H9 (cell line): ENCODE measurements at regions not wholly inside any gene's neighbourhood (a gene's known extent, or its start where the extent isn't known, plus 50 kb on each side); places are given as distances from the start of the nearest gene placed in this dataset.

Experiments used
- DNase-seq: peaks from one replicate; pipeline ENCODE4 v3.0.0-alpha.2; 2017
- H2AFZ ChIP-seq: one replicate; pipeline ENCODE4 v1.6.1; 2013; ENCODE audit warnings: mild to moderate bottlenecking, low read length, control low read depth, moderate library complexity
- H2AK5ac ChIP-seq: 2 replicates; pipeline ENCODE4 v1.6.1; 2013; ENCODE audit warnings: low read length, control low read depth, mixed read lengths; ENCODE audit not compliant: insufficient read length
- H2BK120ac ChIP-seq: one replicate; pipeline ENCODE4 v1.6.1; 2013; ENCODE audit warnings: low read depth, mild to moderate bottlenecking, low read length, control low read depth, inconsistent platforms; ENCODE audit not compliant: poor library complexity, severe bottlenecking
- H2BK12ac ChIP-seq: 2 replicates; pipeline ENCODE4 v1.6.1; 2013; ENCODE audit warnings: low read length, control low read depth, mixed read lengths, low read depth; ENCODE audit not compliant: insufficient read length
- H2BK15ac ChIP-seq: 2 replicates; pipeline ENCODE4 v1.6.1; 2013; ENCODE audit warnings: low read depth, low read length, control low read depth
- H2BK20ac ChIP-seq: one replicate; pipeline ENCODE4 v1.6.1; 2013; ENCODE audit warnings: low read depth, mild to moderate bottlenecking, low read length, control low read depth, inconsistent platforms; ENCODE audit not compliant: poor library complexity, severe bottlenecking
- H2BK5ac ChIP-seq: 2 replicates; pipeline ENCODE4 v1.6.1; 2013; ENCODE audit warnings: low read length, control low read depth, mixed read lengths; ENCODE audit not compliant: insufficient read length
- H3K14ac ChIP-seq: 2 replicates; pipeline ENCODE4 v1.6.1; 2013; ENCODE audit warnings: low read length, control low read depth; ENCODE audit not compliant: insufficient read depth
- H3K18ac ChIP-seq: 2 replicates; pipeline ENCODE4 v1.6.1; 2013; ENCODE audit warnings: low read depth, mild to moderate bottlenecking, mixed read lengths, low read length, control low read depth; ENCODE audit not compliant: insufficient read length
- H3K23ac ChIP-seq: 2 replicates; pipeline ENCODE4 v1.6.1; 2013; ENCODE audit warnings: low read length, control low read depth, mixed read lengths, low read depth; ENCODE audit not compliant: insufficient read length
- H3K23me2 ChIP-seq: 2 replicates; pipeline ENCODE4 v1.6.1; 2013; ENCODE audit warnings: low read depth, mild to moderate bottlenecking, mixed read lengths, low read length, control low read depth; ENCODE audit not compliant: insufficient read length, poor library complexity, severe bottlenecking
- H3K27ac ChIP-seq: 2 replicates; pipeline ENCODE4 v1.5.1; 2013; ENCODE audit warnings: low read length, control low read depth, mixed read lengths, low read depth; ENCODE audit not compliant: insufficient read length
- H3K27me3 ChIP-seq: 2 replicates; pipeline ENCODE4 v1.6.1; 2013; ENCODE audit warnings: low read length, control low read depth, inconsistent platforms; ENCODE audit not compliant: insufficient read depth
- H3K4ac ChIP-seq: 2 replicates; pipeline ENCODE4 v1.6.1; 2013; ENCODE audit warnings: low read depth, mild to moderate bottlenecking, control low read depth, inconsistent platforms, low read length, moderate library complexity
- H3K4me1 ChIP-seq: 2 replicates; pipeline ENCODE4 v1.6.1; 2013; ENCODE audit warnings: low read length, control low read depth, inconsistent platforms; ENCODE audit not compliant: insufficient read depth
- H3K4me2 ChIP-seq: 2 replicates; pipeline ENCODE4 v1.6.1; 2013; ENCODE audit warnings: low read length, control low read depth, mixed read lengths; ENCODE audit not compliant: insufficient read length, insufficient read depth
- H3K56ac ChIP-seq: 2 replicates; pipeline ENCODE4 v1.6.1; 2013; ENCODE audit warnings: low read depth, mild to moderate bottlenecking, mixed read lengths, low read length, control low read depth; ENCODE audit not compliant: insufficient read length
- H3K79me1 ChIP-seq: 2 replicates; pipeline ENCODE4 v1.6.1; 2013; ENCODE audit warnings: low read depth, mild to moderate bottlenecking, moderate library complexity, low read length, control low read depth, inconsistent platforms; ENCODE audit not compliant: insufficient read depth, poor library complexity, severe bottlenecking
- H3K79me2 ChIP-seq: 2 replicates; pipeline ENCODE4 v1.6.1; 2013; ENCODE audit warnings: low read length, control low read depth, inconsistent platforms; ENCODE audit not compliant: insufficient read depth
- H3K9ac ChIP-seq: 2 replicates; pipeline ENCODE4 v1.6.1; 2013; ENCODE audit warnings: low read length, control low read depth, mixed read lengths; ENCODE audit not compliant: insufficient read length; ENCODE audit errors: extremely low read depth
- H3K9me3 ChIP-seq: one replicate; pipeline ENCODE4 v1.6.1; 2013; ENCODE audit warnings: low read depth, low read length, inconsistent platforms; ENCODE audit not compliant: control insufficient read depth
- H3T11ph ChIP-seq: one replicate; pipeline ENCODE4 v1.6.1; 2013; ENCODE audit warnings: mild to moderate bottlenecking, low read length, control low read depth, inconsistent platforms
- H4K20me1 ChIP-seq: one replicate; pipeline ENCODE4 v1.6.1; 2013; ENCODE audit not compliant: control insufficient read depth, insufficient read length, insufficient read depth
- H4K5ac ChIP-seq: 2 replicates; pipeline ENCODE4 v1.6.1; 2013; ENCODE audit warnings: low read depth, mild to moderate bottlenecking, mixed read lengths, low read length, control low read depth; ENCODE audit not compliant: insufficient read length
- H4K8ac ChIP-seq: replicated peaks from 2 replicates; pipeline ENCODE4 v1.6.1; 2013; ENCODE audit warnings: low read length, control low read depth, mixed read lengths, low read depth; ENCODE audit not compliant: insufficient read length
- H4K91ac ChIP-seq: 2 replicates; pipeline ENCODE4 v1.6.1; 2013; ENCODE audit warnings: low read depth, mild to moderate bottlenecking, moderate library complexity, mixed read lengths, low read length, control low read depth; ENCODE audit not compliant: insufficient read length
- H3K27ac Mint-ChIP-seq, 3 experiments: 2 replicates in 2 of 3; 3 replicates in 1 of 3; pipeline ENCODE4 v1.8.0; 2020 to 2021; ENCODE audit warnings: mixed read lengths in 3 of 3, mild to moderate bottlenecking in 1 of 3, moderate library complexity in 1 of 3
- H3K27me3 Mint-ChIP-seq: 2 replicates; pipeline ENCODE4 v1.8.0; 2021; ENCODE audit warnings: low read depth, mild to moderate bottlenecking, moderate library complexity, mixed read lengths
- H3K36me3 Mint-ChIP-seq, 3 experiments: 2 replicates in 2 of 3; 3 replicates in 1 of 3; pipeline ENCODE4 v1.8.0; 2020 to 2021; ENCODE audit warnings: low read depth in 3 of 3, mixed read lengths in 3 of 3; ENCODE audit not compliant: insufficient read depth in 1 of 3
- H3K4me1 Mint-ChIP-seq, 2 experiments: 2 replicates each; pipeline ENCODE4 v1.8.0; 2020; ENCODE audit warnings: mixed read lengths in 2 of 2
- H3K4me3 Mint-ChIP-seq, 2 experiments: 2 replicates in 1 of 2; 3 replicates in 1 of 2; pipeline ENCODE4 v1.8.0; 2020 to 2021; ENCODE audit warnings: mild to moderate bottlenecking in 2 of 2, mixed read lengths in 2 of 2, moderate library complexity in 1 of 2
- H3K9me3 Mint-ChIP-seq, 2 experiments: 2 replicates in 1 of 2; 3 replicates in 1 of 2; pipeline ENCODE4 v1.8.0; 2020; ENCODE audit warnings: mild to moderate bottlenecking in 2 of 2, mixed read lengths in 2 of 2, moderate library complexity in 1 of 2
- WGBS: extraction: QIAGEN DNeasy Blood & Tissue Kit; methylation state at CpG from one replicate; pipeline ENCODE4 v1.1.7; 2013; ENCODE audit warnings: missing lambda C conversion rate, low lambda C conversion rate, mixed read lengths; ENCODE audit not compliant: insufficient read length; ENCODE audit errors: extremely low coverage; 5-methylcytosine and 5-hydroxymethylcytosine counted together
- TF ChIP-seq, protein P1 (sequence below): fragments of 200-600 bp; sonication (generic); conservative IDR thresholded peaks from 3 replicates; pipeline ENCODE4 v1.8.0; 2021; ENCODE audit warnings: antibody characterized with exemption, mild to moderate bottlenecking

GRCh38 chr4:181536811-181537434, 706.3 kb upstream of the TENM3 start:
- Histone ChIP-seq H3K27me3 (no peaks in the 10 kb centered on the region), H4K20me1 (peaks cover 3% of the 10 kb centered on the region), H3K4me2 (no peak overlapping the region), H3K14ac (no peak overlapping the region), H3K9me3 (no peaks in the 10 kb centered on the region), H4K91ac (no peak overlapping the region), H3K79me2 (no peaks in the 10 kb centered on the region), H3K18ac (no peak overlapping the region), H4K8ac (no peak overlapping the region), H3K23me2 (no peaks in the 10 kb centered on the region), H3K27ac (no peak overlapping the region), H2BK15ac (no peak overlapping the region), H3K4ac (no peak overlapping the region), H2AFZ (no peak overlapping the region), H4K5ac (no peak overlapping the region), H2BK5ac (no peak overlapping the region), H3K56ac (no peak overlapping the region), H2BK20ac (no peak overlapping the region), H3K23ac (no peak overlapping the region), H2AK5ac (no peak overlapping the region), H3K4me1 (no peaks in the 10 kb centered on the region), H2BK120ac (no peak overlapping the region), H3K79me1 (no peaks in the 10 kb centered on the region), H2BK12ac (no peak overlapping the region), H3T11ph (no peak overlapping the region), H3K9ac (no peak overlapping the region)
- no peak for DNase-seq
- Mint-ChIP-seq H3K9me3 (no peaks in the 10 kb centered on the region), H3K4me3 (no peak overlapping the region), H3K27ac (no peak overlapping the region), H3K27me3 (no peaks in the 10 kb centered on the region), H3K4me1 (no peaks in the 10 kb centered on the region), H3K36me3 (no peaks in the 10 kb centered on the region)
- TF ChIP-seq, protein P1, sequence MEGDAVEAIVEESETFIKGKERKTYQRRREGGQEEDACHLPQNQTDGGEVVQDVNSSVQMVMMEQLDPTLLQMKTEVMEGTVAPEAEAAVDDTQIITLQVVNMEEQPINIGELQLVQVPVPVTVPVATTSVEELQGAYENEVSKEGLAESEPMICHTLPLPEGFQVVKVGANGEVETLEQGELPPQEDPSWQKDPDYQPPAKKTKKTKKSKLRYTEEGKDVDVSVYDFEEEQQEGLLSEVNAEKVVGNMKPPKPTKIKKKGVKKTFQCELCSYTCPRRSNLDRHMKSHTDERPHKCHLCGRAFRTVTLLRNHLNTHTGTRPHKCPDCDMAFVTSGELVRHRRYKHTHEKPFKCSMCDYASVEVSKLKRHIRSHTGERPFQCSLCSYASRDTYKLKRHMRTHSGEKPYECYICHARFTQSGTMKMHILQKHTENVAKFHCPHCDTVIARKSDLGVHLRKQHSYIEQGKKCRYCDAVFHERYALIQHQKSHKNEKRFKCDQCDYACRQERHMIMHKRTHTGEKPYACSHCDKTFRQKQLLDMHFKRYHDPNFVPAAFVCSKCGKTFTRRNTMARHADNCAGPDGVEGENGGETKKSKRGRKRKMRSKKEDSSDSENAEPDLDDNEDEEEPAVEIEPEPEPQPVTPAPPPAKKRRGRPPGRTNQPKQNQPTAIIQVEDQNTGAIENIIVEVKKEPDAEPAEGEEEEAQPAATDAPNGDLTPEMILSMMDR: no peak
- WGBS: no CpG with 5 or more reads among the region's 5 CpGs
